Duodenal mucosa (tissue), 2 donors: ENCODE measurements at regions not wholly inside any gene's neighbourhood (a gene's known extent, or its start where the extent isn't known, plus 50 kb on each side); places are given as distances from the start of the nearest gene placed in this dataset.

Experiments
- H3K27ac ChIP-seq: one replicate; pipeline ENCODE4 v1.7.0; 2013; ENCODE audit warnings: low read depth, low read length
- H3K27me3 ChIP-seq, 2 donors: one replicate each; pipeline ENCODE4 v1.7.0; 2013; ENCODE audit warnings: low read length in 2 of 2, control low read depth in 1 of 2; ENCODE audit not compliant: insufficient read depth in 2 of 2, control insufficient read depth in 1 of 2
- H3K36me3 ChIP-seq, 2 donors: one replicate each; pipeline ENCODE4 v1.7.0; 2013; ENCODE audit warnings: low read length in 2 of 2, control low read depth in 1 of 2; ENCODE audit not compliant: insufficient read depth in 2 of 2, control insufficient read depth in 1 of 2
- H3K4me1 ChIP-seq, 2 donors: one replicate each; pipeline ENCODE4 v1.7.0; 2013; ENCODE audit warnings: low read length in 2 of 2, control low read depth in 1 of 2; ENCODE audit not compliant: insufficient read depth in 2 of 2, control insufficient read depth in 1 of 2
- H3K4me3 ChIP-seq, 2 donors: one replicate each; pipeline ENCODE4 v1.7.0; 2013; ENCODE audit warnings: low read length in 2 of 2, low read depth in 1 of 2
- H3K9ac ChIP-seq, 2 donors: one replicate each; pipeline ENCODE4 v1.7.0; 2013; ENCODE audit warnings: low read length in 2 of 2, low read depth in 1 of 2
- H3K9me3 ChIP-seq, 2 donors: one replicate each; pipeline ENCODE4 v1.7.0; 2013; ENCODE audit warnings: low read length in 2 of 2, control low read depth in 1 of 2; ENCODE audit not compliant: control insufficient read depth in 1 of 2

DNA sequence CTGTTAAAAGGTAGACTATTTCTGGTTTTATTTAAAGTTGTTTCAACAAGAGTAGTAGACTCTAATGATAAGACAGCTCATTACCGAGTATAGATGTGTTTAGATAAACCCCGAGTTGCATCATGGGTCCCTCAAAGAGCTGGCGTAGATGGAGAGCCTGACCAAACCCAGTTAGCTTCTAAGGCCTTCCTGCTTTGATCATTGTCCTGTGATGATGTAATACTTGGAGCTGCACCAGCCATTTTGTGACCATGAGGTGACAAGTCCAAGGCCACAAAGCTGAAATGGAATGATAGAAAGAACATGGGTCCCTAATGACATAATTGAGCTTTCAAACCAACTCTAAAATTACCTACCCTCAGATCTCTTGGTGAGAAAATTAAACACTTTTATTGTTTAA lies 66.6 kb upstream of the TAB3 start:
- no peak overlapping the region for H3K27ac ChIP-seq
- no peaks in the 10 kb centered on the region for H3K4me1 ChIP-seq
- H3K36me3 ChIP-seq, result no peaks in the 10 kb centered on the region
- no peaks in the 10 kb centered on the region for H3K27me3 ChIP-seq
- no peak overlapping the region for H3K4me3 ChIP-seq
- H3K9ac ChIP-seq, result no peak overlapping the region
- no peaks in the 10 kb centered on the region for H3K9me3 ChIP-seq

DNA sequence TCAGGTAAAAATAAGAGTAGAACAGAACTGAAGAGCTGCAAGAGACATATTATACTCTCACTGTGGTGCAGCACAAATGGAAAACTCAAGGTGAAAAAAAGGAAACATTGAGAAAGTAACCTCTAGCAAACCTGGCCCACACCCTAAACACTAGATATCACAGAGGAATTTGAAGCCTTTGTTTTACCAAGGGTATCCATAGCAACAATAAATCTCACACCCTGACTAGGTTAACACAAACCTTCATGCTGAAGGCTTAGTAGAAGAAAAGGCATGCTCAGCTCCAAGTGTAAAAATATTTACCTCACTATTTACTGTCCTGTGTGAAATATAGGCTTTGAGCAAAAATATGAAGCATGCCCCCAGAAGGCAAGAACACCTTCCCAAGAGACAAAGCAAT lies 61.9 kb upstream of the TAB3 start:
- Histone ChIP-seq H3K9me3 (no peaks in the 10 kb centered on the region), H3K36me3 (no peaks in the 10 kb centered on the region), H3K4me3 (no peak overlapping the region), H3K27ac (no peak overlapping the region), H3K9ac (no peak overlapping the region), H3K27me3 (no peaks in the 10 kb centered on the region), H3K4me1 (no peaks in the 10 kb centered on the region)

DNA sequence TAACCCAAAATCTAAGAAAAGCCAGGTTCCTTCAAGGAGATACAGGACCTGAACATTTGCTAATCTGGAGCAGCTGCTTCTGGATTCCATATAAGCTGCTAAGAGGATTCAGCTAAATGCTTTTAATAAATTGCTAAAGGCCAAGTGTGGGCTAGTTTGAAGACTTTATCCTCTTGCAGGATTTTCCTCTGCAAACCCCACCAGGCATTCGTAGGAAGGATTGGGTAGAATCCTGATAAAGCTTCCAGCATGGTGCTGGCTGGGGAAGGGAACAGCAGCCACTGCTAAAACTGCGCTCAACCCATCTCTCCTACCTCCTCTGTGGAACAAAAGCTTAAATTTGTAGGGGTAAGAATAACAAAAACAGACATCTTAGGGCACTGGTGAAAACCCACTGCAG lies 61.3 kb upstream of the TAB3 start:
- H3K27me3 ChIP-seq, result no peaks in the 10 kb centered on the region
- H3K4me1 ChIP-seq, result no peaks in the 10 kb centered on the region
- no peak overlapping the region for H3K27ac ChIP-seq
- H3K9me3 ChIP-seq, result no peaks in the 10 kb centered on the region
- H3K36me3 ChIP-seq, result no peaks in the 10 kb centered on the region
- H3K9ac ChIP-seq, result no peak overlapping the region
- H3K4me3 ChIP-seq, result no peak overlapping the region

DNA sequence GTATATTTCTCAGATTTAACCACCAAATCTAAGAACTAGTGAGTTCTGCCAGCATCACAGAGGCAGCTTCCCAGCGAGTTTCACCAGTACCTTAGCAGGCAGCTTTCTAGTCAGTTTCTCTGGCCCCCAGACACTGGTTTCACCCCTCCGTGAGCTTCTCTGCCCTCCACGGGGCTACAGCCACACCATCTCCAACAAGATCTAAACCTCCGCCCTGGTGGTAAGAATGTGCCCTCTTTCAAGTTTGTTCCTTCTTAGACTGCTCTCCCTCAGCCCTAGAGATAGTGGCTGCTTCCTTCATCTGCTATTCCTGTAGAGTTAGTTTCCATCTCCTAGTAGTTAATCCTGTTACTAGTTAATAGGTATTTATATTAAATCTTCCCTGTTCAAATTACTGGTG lies 60.5 kb upstream of the TAB3 start:
- no peak overlapping the region for H3K27ac ChIP-seq
- H3K27me3 ChIP-seq, result no peaks in the 10 kb centered on the region
- no peak overlapping the region for H3K9ac ChIP-seq
- no peaks in the 10 kb centered on the region for H3K9me3 ChIP-seq
- H3K36me3 ChIP-seq, result no peaks in the 10 kb centered on the region
- H3K4me3 ChIP-seq, result no peak overlapping the region
- no peaks in the 10 kb centered on the region for H3K4me1 ChIP-seq

DNA sequence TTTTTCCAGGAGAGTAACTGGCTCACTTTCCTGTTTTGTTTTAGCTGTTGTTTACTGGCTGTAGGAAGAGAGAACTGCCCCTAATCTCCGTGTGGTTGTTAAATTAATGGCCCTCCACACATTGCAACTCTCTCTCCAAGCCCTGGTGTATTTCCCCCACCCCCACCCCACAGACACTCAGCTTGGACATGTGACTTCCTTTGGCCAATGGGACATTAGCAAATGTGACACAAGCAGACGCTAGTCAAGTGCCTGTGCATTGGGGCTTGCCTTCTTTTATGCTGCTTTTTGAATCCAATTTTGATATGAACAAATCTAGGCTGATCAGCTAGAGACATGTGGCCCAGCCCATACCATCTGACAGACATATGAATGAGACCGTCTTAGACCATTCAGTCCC lies 59.6 kb upstream of the TAB3 start:
- Histone ChIP-seq H3K4me3 (no peak overlapping the region), H3K9me3 (no peaks in the 10 kb centered on the region), H3K4me1 (no peaks in the 10 kb centered on the region), H3K27ac (no peak overlapping the region), H3K9ac (no peak overlapping the region), H3K36me3 (no peaks in the 10 kb centered on the region), H3K27me3 (no peaks in the 10 kb centered on the region)

DNA sequence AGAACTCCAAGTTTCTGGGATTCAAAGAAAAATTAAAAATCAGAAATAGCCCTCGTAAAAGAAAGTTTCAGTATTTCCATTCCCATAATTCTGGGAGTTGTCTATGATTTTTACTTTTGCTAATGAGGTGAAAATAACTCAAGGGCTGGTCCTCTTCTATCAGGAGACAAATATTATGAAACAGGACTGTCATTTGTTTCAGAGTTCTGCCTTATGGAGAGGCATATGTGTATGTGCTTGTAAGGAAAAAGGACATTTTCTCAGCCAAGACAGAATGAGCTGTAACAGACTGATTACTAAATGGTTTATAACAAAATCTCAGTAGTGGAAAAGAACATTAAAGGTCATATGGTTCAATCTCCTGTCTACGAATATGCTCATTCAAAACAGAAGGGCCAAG lies 59.0 kb upstream of the TAB3 start:
- Histone ChIP-seq H3K36me3 (no peaks in the 10 kb centered on the region), H3K27me3 (no peaks in the 10 kb centered on the region), H3K9ac (no peak overlapping the region), H3K4me3 (no peak overlapping the region), H3K27ac (no peak overlapping the region), H3K4me1 (no peaks in the 10 kb centered on the region), H3K9me3 (no peaks in the 10 kb centered on the region)

DNA sequence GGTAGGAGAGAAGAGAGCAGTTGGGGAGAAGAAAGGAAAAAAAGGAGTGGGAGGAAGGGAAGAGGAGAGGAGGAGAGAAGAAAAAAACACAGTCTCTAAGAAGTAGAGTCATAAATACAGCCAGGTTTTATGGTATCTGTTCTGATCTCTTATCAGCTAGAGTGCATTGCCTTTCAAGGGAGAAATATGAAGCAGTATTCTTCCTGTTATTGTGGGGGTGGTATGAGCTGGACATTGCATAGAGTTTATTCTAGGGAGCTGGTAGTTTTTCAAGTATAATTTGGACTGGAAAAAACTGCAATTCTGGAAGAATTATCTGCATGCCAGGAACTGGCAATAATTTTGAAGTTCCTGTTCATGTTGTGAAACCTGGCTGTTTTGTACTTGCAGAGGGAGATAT lies 54.9 kb upstream of the TAB3 start:
- Histone ChIP-seq H3K4me3 (no peak overlapping the region), H3K9me3 (no peaks in the 10 kb centered on the region), H3K27me3 (no peaks in the 10 kb centered on the region), H3K36me3 (no peaks in the 10 kb centered on the region), H3K27ac (no peak overlapping the region), H3K9ac (no peak overlapping the region), H3K4me1 (no peaks in the 10 kb centered on the region)

DNA sequence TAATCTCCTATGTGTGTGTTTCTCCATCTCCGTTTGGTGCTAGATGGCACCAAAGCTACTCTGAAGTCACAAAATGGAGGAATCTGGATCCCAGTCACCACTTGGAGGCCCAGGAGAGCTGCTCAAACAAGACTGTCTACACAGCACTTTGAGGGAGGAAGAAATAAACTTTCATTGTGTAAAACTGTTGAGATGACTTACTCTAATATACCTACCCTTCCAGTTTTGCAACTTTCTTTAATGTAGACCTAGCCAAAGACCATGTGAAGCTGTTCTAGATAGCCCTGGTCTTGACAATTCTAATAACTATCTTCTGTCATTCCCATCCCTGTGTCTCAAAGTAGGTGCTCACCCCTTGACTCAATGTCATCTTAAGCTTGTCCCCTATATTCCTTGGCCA lies 52.8 kb upstream of the TAB3 start:
- Histone ChIP-seq H3K27me3 (no peaks in the 10 kb centered on the region), H3K4me1 (no peaks in the 10 kb centered on the region), H3K9me3 (no peaks in the 10 kb centered on the region), H3K4me3 (no peak overlapping the region), H3K27ac (no peak overlapping the region), H3K36me3 (no peaks in the 10 kb centered on the region), H3K9ac (no peak overlapping the region)

DNA sequence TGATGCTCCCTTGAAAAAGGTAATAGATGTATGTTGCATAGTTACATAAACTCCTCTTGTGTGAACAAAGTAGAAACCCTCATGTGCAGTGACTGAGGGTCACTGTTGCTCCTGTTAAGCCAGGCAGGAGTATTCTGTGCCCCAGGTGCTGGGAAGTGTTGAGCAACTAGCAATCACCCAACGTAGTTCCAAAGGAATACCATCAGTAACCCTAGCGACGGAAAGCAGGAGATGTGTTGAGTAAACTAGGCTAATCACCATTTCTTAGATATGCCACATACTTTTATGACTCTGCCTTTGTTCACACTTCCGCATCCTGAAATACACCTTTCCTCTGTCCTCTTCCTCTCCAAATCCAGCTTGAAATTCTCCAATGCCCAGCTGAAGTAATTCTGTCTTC lies 50.9 kb upstream of the TAB3 start:
- Histone ChIP-seq H3K27me3 (no peaks in the 10 kb centered on the region), H3K4me3 (no peak overlapping the region), H3K36me3 (no peaks in the 10 kb centered on the region), H3K27ac (no peak overlapping the region), H3K9me3 (no peaks in the 10 kb centered on the region), H3K9ac (no peak overlapping the region), H3K4me1 (no peaks in the 10 kb centered on the region)
